HCT116 (cell line): ENCODE measurements at regions not wholly inside any gene's neighbourhood (a gene's known extent, or its start where the extent isn't known, plus 50 kb on each side); places are given as distances from the start of the nearest gene placed in this dataset.

Source experiments
- ATAC-seq: fragments of 200-7000 bp; cut with Tn5 transposase; 2 replicates; pipeline ENCODE4 v1.9.1; 2020; ENCODE audit warnings: mild to moderate bottlenecking, moderate library complexity
- BruUV-seq: library from RNA; stranded (reverse); fragments of 400-500 nt; replicated peaks from 2 replicates; lab custom pipeline; 2021; lab: Mats Ljungman, UMichigan
- CTCF ChIA-PET: fragments of 300-600 bp; sonication (Branson Sonifier 250); formaldehyde crosslinking; loops from one replicate; lab custom pipeline; 2021; ENCODE audit warnings: antibody characterized with exemption; lab: Charles Lee
- POLR2A ChIA-PET: fragments of 300-600, 350-600 bp; sonication (Branson Sonifier 250); formaldehyde crosslinking; loops from one replicate; lab custom pipeline; 2021; ENCODE audit warnings: antibody characterized with exemption; lab: Charles Lee
- RAD21 ChIA-PET, 2 experiments: fragments of 300-600 bp; sonication (Branson Sonifier 250); formaldehyde crosslinking; loops; one replicate each; lab custom pipeline; 2023; ENCODE audit warnings: low total read pairs in 2 of 2; ENCODE audit not compliant: uncharacterized antibody in 2 of 2, unreplicated experiment in 2 of 2, low non-redundant PET in 1 of 2; lab: Charles Lee
- DNase-seq: peaks from one replicate; pipeline ENCODE4 v3.0.0-alpha.2; 2010; ENCODE audit warnings: low read depth, low spot score
- H2AFZ ChIP-seq: fragments of 200-600 bp; shearing (Covaris generic), sonication (generic); 2 replicates; pipeline ENCODE4 v1.6.1; 2017; ENCODE audit warnings: low read depth, mixed run types, mixed read lengths, antibody characterized with exemption, low read length; ENCODE audit not compliant: poor library complexity, severe bottlenecking
- H3K27ac ChIP-seq: 2 replicates; pipeline ENCODE4 v1.5.1; 2012; ENCODE audit warnings: low read depth, low read length
- H3K27me3 ChIP-seq: fragments of 200-600 bp; sonication (generic); 2 replicates; pipeline ENCODE4 v1.6.1; 2016; ENCODE audit warnings: mixed run types, low read length, mixed read lengths; ENCODE audit not compliant: insufficient read depth
- H3K36me3 ChIP-seq, 2 experiments: fragments of 200-500 bp in 1 of 2; fragments of 200-600 bp in 1 of 2; sonication (Bioruptor generic) in 1 of 2; sonication (generic) in 1 of 2; 2 replicates each; pipeline versions ENCODE4 v1.5.1 to v1.6.1; 2014 to 2016; ENCODE audit warnings: low read length in 2 of 2, inconsistent platforms in 1 of 2, mixed read lengths in 1 of 2, mixed run types in 1 of 2; ENCODE audit not compliant: insufficient read depth in 2 of 2, control insufficient read depth in 1 of 2
- H3K4me1 ChIP-seq, 2 experiments: fragments of 200-600 bp in 1 of 2; sonication (generic) in 1 of 2; 2 replicates each; pipeline versions ENCODE4 v1.5.1 to v1.6.1; 2012 to 2017; ENCODE audit warnings: low read length in 2 of 2, inconsistent platforms in 1 of 2, mild to moderate bottlenecking in 1 of 2, mixed read lengths in 1 of 2, mixed run types in 1 of 2, moderate library complexity in 1 of 2; ENCODE audit not compliant: insufficient read depth in 2 of 2, control insufficient read depth in 1 of 2
- H3K4me2 ChIP-seq: fragments of 200-600 bp; sonication (generic); 2 replicates; pipeline ENCODE4 v1.6.1; 2017; ENCODE audit warnings: mixed run types, low read length, mixed read lengths
- H3K4me3 ChIP-seq, 2 experiments: fragments of 200-600 bp in 1 of 2; sonication (generic) in 1 of 2; replicated peaks in 1 of 2; 2 replicates each; pipeline ENCODE4 v1.5.1; 2011 to 2016; ENCODE audit warnings: low read length in 2 of 2, control low read depth in 1 of 2, low read depth in 1 of 2, mild to moderate bottlenecking in 1 of 2, mixed read lengths in 1 of 2, mixed run types in 1 of 2
- H3K79me2 ChIP-seq: fragments of 200-600 bp; sonication (generic); 2 replicates; pipeline ENCODE4 v1.6.1; 2017; ENCODE audit warnings: mild to moderate bottlenecking, mixed run types, low read length, moderate library complexity, mixed read lengths; ENCODE audit not compliant: insufficient read depth
- H3K9ac ChIP-seq: fragments of 200-600 bp; sonication (generic); 2 replicates; pipeline ENCODE4 v1.6.1; 2016; ENCODE audit warnings: low read length, mixed read lengths
- H3K9me2 ChIP-seq: fragments of 200-600 bp; sonication (generic), shearing (Covaris generic); 2 replicates; pipeline ENCODE4 v1.6.1; 2017; ENCODE audit warnings: mixed run types, mild to moderate bottlenecking, moderate library complexity; ENCODE audit not compliant: insufficient read depth
- H3K9me3 ChIP-seq, 2 experiments: fragments of 200-500 bp in 1 of 2; fragments of 200-600 bp in 1 of 2; sonication (Bioruptor generic) in 1 of 2; sonication (generic) in 1 of 2; 2 replicates each; pipeline ENCODE4 v1.6.1; 2014 to 2017; ENCODE audit warnings: low read length in 2 of 2, mixed read lengths in 2 of 2, inconsistent platforms in 1 of 2, low read depth in 1 of 2, mild to moderate bottlenecking in 1 of 2, mixed run types in 1 of 2, moderate library complexity in 1 of 2; ENCODE audit not compliant: control insufficient read depth in 1 of 2, insufficient read depth in 1 of 2
- H4K20me1 ChIP-seq: fragments of 200-600 bp; sonication (generic), shearing (Covaris generic); 2 replicates; pipeline ENCODE4 v1.6.1; 2017; ENCODE audit warnings: mixed run types, mild to moderate bottlenecking, moderate library complexity; ENCODE audit not compliant: insufficient read depth
- CEBPB ChIP-seq: IDR thresholded peaks from 2 replicates; pipeline ENCODE4 v1.6.1; 2012; ENCODE audit warnings: low read depth
- EGR1 ChIP-seq: IDR thresholded peaks from 2 replicates; pipeline ENCODE4 v1.6.1; 2012; ENCODE audit warnings: low read depth
- EZH2phosphoT487 ChIP-seq: fragments of 200-600 bp; IDR thresholded peaks from 2 replicates; pipeline ENCODE4 v1.6.1; 2018; ENCODE audit warnings: antibody characterized with exemption, borderline replicate concordance
- FOSL1 ChIP-seq: IDR thresholded peaks from 2 replicates; pipeline ENCODE4 v1.6.1; 2012; ENCODE audit warnings: low read depth
- JUND ChIP-seq: IDR thresholded peaks from 2 replicates; pipeline ENCODE4 v1.6.1; 2012
- POLR2AphosphoS5 ChIP-seq: IDR thresholded peaks from 2 replicates; pipeline ENCODE4 v1.6.1; 2011; ENCODE audit warnings: mild to moderate bottlenecking, low read depth, low read length, moderate library complexity
- RAD21 ChIP-seq: IDR thresholded peaks from 2 replicates; pipeline ENCODE4 v1.6.1; 2012; ENCODE audit warnings: low read depth, mild to moderate bottlenecking
- SIN3A ChIP-seq: IDR thresholded peaks from 2 replicates; pipeline ENCODE4 v1.6.1; 2012; ENCODE audit warnings: low read depth
- SRF ChIP-seq: IDR thresholded peaks from 2 replicates; pipeline ENCODE4 v1.6.1; 2012; ENCODE audit warnings: low read depth
- TCF7L2 ChIP-seq: IDR thresholded peaks from 2 replicates; pipeline ENCODE4 v1.7.0; 2011; ENCODE audit warnings: borderline replicate concordance, inconsistent platforms; ENCODE audit not compliant: insufficient read depth, insufficient read length; ENCODE audit errors: extremely low read depth
- ZFX ChIP-seq: fragments of 450-650 bp; IDR thresholded peaks from 2 replicates; pipeline ENCODE4 v1.6.1; 2017
- intact Hi-C: fragments of 100-400 bp; cut with micrococcal nuclease; formaldehyde crosslinking; loops from 2 replicates; pipeline ENCODE4 v1.10.0; 2022

DNA sequence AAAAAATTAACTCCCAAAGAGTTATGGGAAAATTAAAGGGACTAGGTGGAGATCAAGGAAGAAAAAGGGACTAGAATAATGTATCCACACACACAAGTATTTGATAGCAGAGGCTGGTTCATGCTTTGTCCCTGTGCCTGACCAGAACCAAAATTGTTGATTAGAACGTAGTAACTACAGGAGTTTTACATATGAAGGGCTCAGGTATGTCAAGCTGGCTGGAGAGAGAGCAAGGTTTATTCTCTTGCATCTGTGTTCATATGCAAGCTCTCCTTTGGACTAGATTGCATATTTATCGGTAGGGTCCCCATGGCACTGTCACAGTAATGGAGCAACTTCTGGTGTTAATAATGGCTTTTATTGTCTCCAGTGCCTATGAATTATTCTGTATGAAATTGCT is 239.9 kb upstream of the TRPM3 start:
- ChIA-PET POLR2A (no interaction called here), CTCF (interaction anchor here (1.1 kb wide), 1 partner anchor 76 kb away, joined by 3 read pairs; no protein-coding TSS in a partner anchor)

GRCh38 chr9:71357346-71357745 is 235.9 kb upstream of the TRPM3 start:
- Histone ChIP-seq H3K4me1 (no peaks in the 10 kb centered on the region), H3K4me2 (no peak overlapping the region), H3K27ac (no peak overlapping the region), H3K79me2 (no peaks in the 10 kb centered on the region), H3K27me3 (peaks cover 19% of the 10 kb centered on the region), H3K9ac (no peak overlapping the region), H4K20me1 (no peaks in the 10 kb centered on the region), H3K36me3 (no peaks in the 10 kb centered on the region), H2AFZ (no peak overlapping the region), H3K9me2 (no peaks in the 10 kb centered on the region), H3K9me3 (no peaks in the 10 kb centered on the region), H3K4me3 (no peak overlapping the region)
- CTCF ChIA-PET: no interaction called here
- no TSS peak for BruUV-seq
- ATAC-seq: no peak
- POLR2A ChIA-PET: no interaction called here
- RAD21 ChIA-PET: no interaction called here
- no peak for DNase-seq
- TF ChIP-seq SIN3A (no peak), CEBPB (no peak), EZH2phosphoT487 (no peak)
- intact Hi-C loops: no loop called here

More for the DNA sequence above, 239.9 kb upstream of the TRPM3 start:
- no peaks in the 10 kb centered on the region for H3K79me2 ChIP-seq
- DNase-seq (no peak), ATAC-seq (no peak)
- H2AFZ ChIP-seq: no peak overlapping the region
- H3K9ac ChIP-seq: no peak overlapping the region
- peaks cover 30% of the 10 kb centered on the region for H3K27me3 ChIP-seq
- RAD21 ChIA-PET: no interaction called here
- no peaks in the 10 kb centered on the region for H4K20me1 ChIP-seq
- H3K27ac ChIP-seq: no peak overlapping the region
- H3K9me2 ChIP-seq: no peaks in the 10 kb centered on the region
- no peaks in the 10 kb centered on the region for H3K4me1 ChIP-seq
- no peak for TF ChIP-seq TCF7L2
- TF ChIP-seq SRF: no peak
- TF ChIP-seq ZFX: no peak
- TF ChIP-seq FOSL1: no peak
- TF ChIP-seq JUND: no peak
- TF ChIP-seq RAD21: no peak
- TF ChIP-seq POLR2AphosphoS5: no peak
- TF ChIP-seq EGR1: no peak
- BruUV-seq: no TSS peak
- no peaks in the 10 kb centered on the region for H3K9me3 ChIP-seq
- no peak overlapping the region for H3K4me3 ChIP-seq
- intact Hi-C loops: no loop called here
- no peak overlapping the region for H3K4me2 ChIP-seq
- H3K36me3 ChIP-seq: no peaks in the 10 kb centered on the region
